ENCODE measurements at regions not wholly inside any gene's neighbourhood (a gene's known extent, or its start where the extent isn't known, plus 50 kb on each side); places are given as distances from the start of the nearest gene placed in this dataset.

GRCh38 chr9:90310521-90310876, 332.1 kb downstream of the DIRAS2 start:
- Mint-ChIP-seq H3K36me3 (ENCODE audit: insufficient read depth, unreplicated experiment) (peaks cover 2% of the 10 kb centered on the region), H3K4me1 (ENCODE audit: insufficient read depth, unreplicated experiment) (no peaks in the 10 kb centered on the region), H3K4me3 (ENCODE audit: unreplicated experiment) (no peak overlapping the region), H3K27ac (ENCODE audit: low read depth, unreplicated experiment) (no peak overlapping the region), H3K9me3 (ENCODE audit: unreplicated experiment) (no peaks in the 10 kb centered on the region), H3K27me3 (ENCODE audit: insufficient read depth, unreplicated experiment) (peaks cover 78% of the 10 kb centered on the region)
- POLR2A ChIA-PET = no interaction called here
- intact Hi-C loops (cut with micrococcal nuclease) = no loop called here
- CTCF ChIA-PET = interaction anchor here (1.0 kb wide), 1 partner anchor 40 kb away, joined by 3 read pairs; no protein-coding TSS in a partner anchor
- TF ChIP-seq CTCF (IDR thresholded peaks at IDR 0.05; ENCODE audit: unreplicated experiment) = no peak
- no peak for DNase-seq (ENCODE audit: unreplicated experiment)
- no TSS peak for BruUV-seq (replicated peaks)

- ChIA-PET CTCF (interaction anchor here (1.1 kb wide), 1 partner anchor 310 kb away, joined by 3 read pairs; no protein-coding TSS in a partner anchor), POLR2A (no interaction called here)
- Mint-ChIP-seq H3K27me3 (ENCODE audit: insufficient read depth, unreplicated experiment) (peaks cover 77% of the 10 kb centered on the region), H3K4me1 (ENCODE audit: insufficient read depth, unreplicated experiment) (no peaks in the 10 kb centered on the region), H3K36me3 (ENCODE audit: insufficient read depth, unreplicated experiment) (peaks cover 4% of the 10 kb centered on the region), H3K27ac (ENCODE audit: low read depth, unreplicated experiment) (no peak overlapping the region), H3K9me3 (ENCODE audit: unreplicated experiment) (no peaks in the 10 kb centered on the region), H3K4me3 (ENCODE audit: unreplicated experiment) (no peak overlapping the region)
- BruUV-seq (replicated peaks) = no TSS peak
- TF ChIP-seq CTCF (IDR thresholded peaks at IDR 0.05; ENCODE audit: unreplicated experiment) = no peak
- intact Hi-C loops (cut with micrococcal nuclease) = no loop called here
- DNase-seq (ENCODE audit: unreplicated experiment) = no peak
Observed at GRCh38 chr9:90311811-90312210, 330.8 kb downstream of the DIRAS2 start.

- intact Hi-C loops (cut with micrococcal nuclease) = no loop called here
- H3K9me3 Mint-ChIP-seq (ENCODE audit: unreplicated experiment) = no peaks in the 10 kb centered on the region
- CTCF ChIA-PET = no interaction called here
- TF ChIP-seq CTCF (IDR thresholded peaks at IDR 0.05; ENCODE audit: unreplicated experiment) = no peak
- DNase-seq (ENCODE audit: unreplicated experiment) = no peak
- BruUV-seq (replicated peaks) = no TSS peak
- no peak overlapping the region for H3K4me3 Mint-ChIP-seq (ENCODE audit: unreplicated experiment)
- H3K27me3 Mint-ChIP-seq (ENCODE audit: insufficient read depth, unreplicated experiment) = peaks cover 40% of the 10 kb centered on the region
- no peak overlapping the region for H3K27ac Mint-ChIP-seq (ENCODE audit: low read depth, unreplicated experiment)
- H3K4me1 Mint-ChIP-seq (ENCODE audit: insufficient read depth, unreplicated experiment) = no peaks in the 10 kb centered on the region
- H3K36me3 Mint-ChIP-seq (ENCODE audit: insufficient read depth, unreplicated experiment) = no peaks in the 10 kb centered on the region
- POLR2A ChIA-PET = no interaction called here
Observed at GRCh38 chr9:90322296-90322695, 320.3 kb downstream of the DIRAS2 start.

- ChIA-PET CTCF (no interaction called here), POLR2A (no interaction called here)
- no peak overlapping the region for H3K27ac Mint-ChIP-seq (ENCODE audit: low read depth, unreplicated experiment)
Observed at GRCh38 chr9:90325913-90326653, 316.5 kb downstream of the DIRAS2 start.

More at GRCh38 chr9:90325913-90326653, 316.5 kb downstream of the DIRAS2 start:
- Mint-ChIP-seq H3K27me3 (ENCODE audit: insufficient read depth, unreplicated experiment) (peaks cover 45% of the 10 kb centered on the region), H3K4me1 (ENCODE audit: insufficient read depth, unreplicated experiment) (no peaks in the 10 kb centered on the region), H3K4me3 (ENCODE audit: unreplicated experiment) (no peak overlapping the region), H3K9me3 (ENCODE audit: unreplicated experiment) (no peaks in the 10 kb centered on the region), H3K36me3 (ENCODE audit: insufficient read depth, unreplicated experiment) (no peaks in the 10 kb centered on the region)
- TF ChIP-seq CTCF (IDR thresholded peaks at IDR 0.05; ENCODE audit: unreplicated experiment) = no peak
- no peak for DNase-seq (ENCODE audit: unreplicated experiment)
- intact Hi-C loops (cut with micrococcal nuclease) = no loop called here
- no TSS peak for BruUV-seq (replicated peaks)

Measured in MCF 10A (cell line).